ENCODE measurements at regions not wholly inside any gene's neighbourhood (a gene's known extent, or its start where the extent isn't known, plus 50 kb on each side); places are given as distances from the start of the nearest gene placed in this dataset.

- no peak for TF ChIP-seq CTCF (IDR thresholded peaks at IDR 0.05)
- no peak for TF ChIP-seq POLR2A (IDR thresholded peaks at IDR 0.05)
- TF ChIP-seq EP300 (IDR thresholded peaks at IDR 0.05): no peak
Observed at GRCh38 chr18:39007031-39007902, 1441.7 kb upstream of the CELF4 start.

All from ovary (tissue), 3 donors.